SK-N-SH treated with all-trans-retinoic acid at 6 μM for 48 hours (cell line): ENCODE measurements at regions not wholly inside any gene's neighbourhood (a gene's known extent, or its start where the extent isn't known, plus 50 kb on each side); places are given as distances from the start of the nearest gene placed in this dataset.

Source experiments
- PATZ1 ChIP-seq: fragments of 250-450 bp; sonication (Bioruptor Pico); IDR thresholded peaks from 2 replicates; pipeline ENCODE4 v1.8.0; 2020; ENCODE audit warnings: mild to moderate bottlenecking, moderate library complexity, borderline replicate concordance
- ZFP3 ChIP-seq: fragments of 250-450 bp; sonication (Bioruptor Pico); IDR thresholded peaks from 2 replicates; pipeline ENCODE4 v1.5.0; 2020; ENCODE audit warnings: mild to moderate bottlenecking, moderate library complexity
- TF ChIP-seq, protein P1 (sequence below): fragments of 250-450 bp; sonication (Bioruptor Pico); IDR thresholded peaks from 2 replicates; pipeline ENCODE4 v1.5.1; 2020; ENCODE audit warnings: low read depth, mild to moderate bottlenecking, moderate library complexity

DNA sequence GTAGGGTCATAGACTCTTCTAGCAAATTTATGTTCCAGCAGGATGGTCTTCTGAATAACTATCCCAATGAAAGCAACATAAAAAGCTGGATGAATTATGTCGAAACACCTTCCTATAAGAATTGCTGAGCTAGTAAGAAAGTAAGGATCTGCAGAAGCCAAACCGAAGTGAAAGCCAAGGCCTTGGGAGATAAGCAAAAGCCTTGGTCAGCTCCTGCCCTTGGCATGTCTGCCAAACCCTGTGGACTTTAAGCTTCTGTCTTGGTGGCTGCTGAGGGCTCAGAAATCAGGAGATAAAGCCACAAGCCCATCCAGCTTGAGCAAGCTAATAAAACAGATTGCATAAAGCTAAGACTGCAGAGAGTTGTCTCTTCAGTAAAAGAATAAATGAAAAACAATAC lies 81.2 kb upstream of the KCND3 start:
- TF ChIP-seq PATZ1 (CRISPR knock-in tag) (no peak), ZFP3 (no peak)
- TF ChIP-seq, protein P1, sequence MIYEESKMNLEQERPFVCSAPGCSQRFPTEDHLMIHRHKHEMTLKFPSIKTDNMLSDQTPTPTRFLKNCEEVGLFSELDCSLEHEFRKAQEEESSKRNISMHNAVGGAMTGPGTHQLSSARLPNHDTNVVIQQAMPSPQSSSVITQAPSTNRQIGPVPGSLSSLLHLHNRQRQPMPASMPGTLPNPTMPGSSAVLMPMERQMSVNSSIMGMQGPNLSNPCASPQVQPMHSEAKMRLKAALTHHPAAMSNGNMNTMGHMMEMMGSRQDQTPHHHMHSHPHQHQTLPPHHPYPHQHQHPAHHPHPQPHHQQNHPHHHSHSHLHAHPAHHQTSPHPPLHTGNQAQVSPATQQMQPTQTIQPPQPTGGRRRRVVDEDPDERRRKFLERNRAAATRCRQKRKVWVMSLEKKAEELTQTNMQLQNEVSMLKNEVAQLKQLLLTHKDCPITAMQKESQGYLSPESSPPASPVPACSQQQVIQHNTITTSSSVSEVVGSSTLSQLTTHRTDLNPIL (CRISPR knock-in tag): no peak
